H9 (cell line): ENCODE measurements at regions not wholly inside any gene's neighbourhood (a gene's known extent, or its start where the extent isn't known, plus 50 kb on each side); places are given as distances from the start of the nearest gene placed in this dataset.

Experiments
- DNase-seq: peaks from one replicate; pipeline ENCODE4 v3.0.0-alpha.2; 2017
- H2AFZ ChIP-seq: one replicate; pipeline ENCODE4 v1.6.1; 2013; ENCODE audit warnings: mild to moderate bottlenecking, low read length, control low read depth, moderate library complexity
- H2AK5ac ChIP-seq: 2 replicates; pipeline ENCODE4 v1.6.1; 2013; ENCODE audit warnings: low read length, control low read depth, mixed read lengths; ENCODE audit not compliant: insufficient read length
- H2BK120ac ChIP-seq: one replicate; pipeline ENCODE4 v1.6.1; 2013; ENCODE audit warnings: low read depth, mild to moderate bottlenecking, low read length, control low read depth, inconsistent platforms; ENCODE audit not compliant: poor library complexity, severe bottlenecking
- H2BK12ac ChIP-seq: 2 replicates; pipeline ENCODE4 v1.6.1; 2013; ENCODE audit warnings: low read length, control low read depth, mixed read lengths, low read depth; ENCODE audit not compliant: insufficient read length
- H2BK15ac ChIP-seq: 2 replicates; pipeline ENCODE4 v1.6.1; 2013; ENCODE audit warnings: low read depth, low read length, control low read depth
- H2BK20ac ChIP-seq: one replicate; pipeline ENCODE4 v1.6.1; 2013; ENCODE audit warnings: low read depth, mild to moderate bottlenecking, low read length, control low read depth, inconsistent platforms; ENCODE audit not compliant: poor library complexity, severe bottlenecking
- H2BK5ac ChIP-seq: 2 replicates; pipeline ENCODE4 v1.6.1; 2013; ENCODE audit warnings: low read length, control low read depth, mixed read lengths; ENCODE audit not compliant: insufficient read length
- H3K14ac ChIP-seq: 2 replicates; pipeline ENCODE4 v1.6.1; 2013; ENCODE audit warnings: low read length, control low read depth; ENCODE audit not compliant: insufficient read depth
- H3K18ac ChIP-seq: 2 replicates; pipeline ENCODE4 v1.6.1; 2013; ENCODE audit warnings: low read depth, mild to moderate bottlenecking, mixed read lengths, low read length, control low read depth; ENCODE audit not compliant: insufficient read length
- H3K23ac ChIP-seq: 2 replicates; pipeline ENCODE4 v1.6.1; 2013; ENCODE audit warnings: low read length, control low read depth, mixed read lengths, low read depth; ENCODE audit not compliant: insufficient read length
- H3K23me2 ChIP-seq: 2 replicates; pipeline ENCODE4 v1.6.1; 2013; ENCODE audit warnings: low read depth, mild to moderate bottlenecking, mixed read lengths, low read length, control low read depth; ENCODE audit not compliant: insufficient read length, poor library complexity, severe bottlenecking
- H3K27ac ChIP-seq: 2 replicates; pipeline ENCODE4 v1.5.1; 2013; ENCODE audit warnings: low read length, control low read depth, mixed read lengths, low read depth; ENCODE audit not compliant: insufficient read length
- H3K27me3 ChIP-seq: 2 replicates; pipeline ENCODE4 v1.6.1; 2013; ENCODE audit warnings: low read length, control low read depth, inconsistent platforms; ENCODE audit not compliant: insufficient read depth
- H3K4ac ChIP-seq: 2 replicates; pipeline ENCODE4 v1.6.1; 2013; ENCODE audit warnings: low read depth, mild to moderate bottlenecking, control low read depth, inconsistent platforms, low read length, moderate library complexity
- H3K4me1 ChIP-seq: 2 replicates; pipeline ENCODE4 v1.6.1; 2013; ENCODE audit warnings: low read length, control low read depth, inconsistent platforms; ENCODE audit not compliant: insufficient read depth
- H3K4me2 ChIP-seq: 2 replicates; pipeline ENCODE4 v1.6.1; 2013; ENCODE audit warnings: low read length, control low read depth, mixed read lengths; ENCODE audit not compliant: insufficient read length, insufficient read depth
- H3K56ac ChIP-seq: 2 replicates; pipeline ENCODE4 v1.6.1; 2013; ENCODE audit warnings: low read depth, mild to moderate bottlenecking, mixed read lengths, low read length, control low read depth; ENCODE audit not compliant: insufficient read length
- H3K79me1 ChIP-seq: 2 replicates; pipeline ENCODE4 v1.6.1; 2013; ENCODE audit warnings: low read depth, mild to moderate bottlenecking, moderate library complexity, low read length, control low read depth, inconsistent platforms; ENCODE audit not compliant: insufficient read depth, poor library complexity, severe bottlenecking
- H3K79me2 ChIP-seq: 2 replicates; pipeline ENCODE4 v1.6.1; 2013; ENCODE audit warnings: low read length, control low read depth, inconsistent platforms; ENCODE audit not compliant: insufficient read depth
- H3K9ac ChIP-seq: 2 replicates; pipeline ENCODE4 v1.6.1; 2013; ENCODE audit warnings: low read length, control low read depth, mixed read lengths; ENCODE audit not compliant: insufficient read length; ENCODE audit errors: extremely low read depth
- H3K9me3 ChIP-seq: one replicate; pipeline ENCODE4 v1.6.1; 2013; ENCODE audit warnings: low read depth, low read length, inconsistent platforms; ENCODE audit not compliant: control insufficient read depth
- H3T11ph ChIP-seq: one replicate; pipeline ENCODE4 v1.6.1; 2013; ENCODE audit warnings: mild to moderate bottlenecking, low read length, control low read depth, inconsistent platforms
- H4K20me1 ChIP-seq: one replicate; pipeline ENCODE4 v1.6.1; 2013; ENCODE audit not compliant: control insufficient read depth, insufficient read length, insufficient read depth
- H4K5ac ChIP-seq: 2 replicates; pipeline ENCODE4 v1.6.1; 2013; ENCODE audit warnings: low read depth, mild to moderate bottlenecking, mixed read lengths, low read length, control low read depth; ENCODE audit not compliant: insufficient read length
- H4K8ac ChIP-seq: replicated peaks from 2 replicates; pipeline ENCODE4 v1.6.1; 2013; ENCODE audit warnings: low read length, control low read depth, mixed read lengths, low read depth; ENCODE audit not compliant: insufficient read length
- H4K91ac ChIP-seq: 2 replicates; pipeline ENCODE4 v1.6.1; 2013; ENCODE audit warnings: low read depth, mild to moderate bottlenecking, moderate library complexity, mixed read lengths, low read length, control low read depth; ENCODE audit not compliant: insufficient read length
- H3K27ac Mint-ChIP-seq, 3 experiments: 2 replicates in 2 of 3; 3 replicates in 1 of 3; pipeline ENCODE4 v1.8.0; 2020 to 2021; ENCODE audit warnings: mixed read lengths in 3 of 3, mild to moderate bottlenecking in 1 of 3, moderate library complexity in 1 of 3
- H3K27me3 Mint-ChIP-seq: 2 replicates; pipeline ENCODE4 v1.8.0; 2021; ENCODE audit warnings: low read depth, mild to moderate bottlenecking, moderate library complexity, mixed read lengths
- H3K36me3 Mint-ChIP-seq, 3 experiments: 2 replicates in 2 of 3; 3 replicates in 1 of 3; pipeline ENCODE4 v1.8.0; 2020 to 2021; ENCODE audit warnings: low read depth in 3 of 3, mixed read lengths in 3 of 3; ENCODE audit not compliant: insufficient read depth in 1 of 3
- H3K4me1 Mint-ChIP-seq, 2 experiments: 2 replicates each; pipeline ENCODE4 v1.8.0; 2020; ENCODE audit warnings: mixed read lengths in 2 of 2
- H3K4me3 Mint-ChIP-seq, 2 experiments: 2 replicates in 1 of 2; 3 replicates in 1 of 2; pipeline ENCODE4 v1.8.0; 2020 to 2021; ENCODE audit warnings: mild to moderate bottlenecking in 2 of 2, mixed read lengths in 2 of 2, moderate library complexity in 1 of 2
- H3K9me3 Mint-ChIP-seq, 2 experiments: 2 replicates in 1 of 2; 3 replicates in 1 of 2; pipeline ENCODE4 v1.8.0; 2020; ENCODE audit warnings: mild to moderate bottlenecking in 2 of 2, mixed read lengths in 2 of 2, moderate library complexity in 1 of 2
- WGBS: extraction: QIAGEN DNeasy Blood & Tissue Kit; methylation state at CpG from one replicate; pipeline ENCODE4 v1.1.7; 2013; ENCODE audit warnings: missing lambda C conversion rate, low lambda C conversion rate, mixed read lengths; ENCODE audit not compliant: insufficient read length; ENCODE audit errors: extremely low coverage; 5-methylcytosine and 5-hydroxymethylcytosine counted together
- TF ChIP-seq, protein P1 (sequence below): fragments of 200-600 bp; sonication (generic); conservative IDR thresholded peaks from 3 replicates; pipeline ENCODE4 v1.8.0; 2021; ENCODE audit warnings: antibody characterized with exemption, mild to moderate bottlenecking

DNA sequence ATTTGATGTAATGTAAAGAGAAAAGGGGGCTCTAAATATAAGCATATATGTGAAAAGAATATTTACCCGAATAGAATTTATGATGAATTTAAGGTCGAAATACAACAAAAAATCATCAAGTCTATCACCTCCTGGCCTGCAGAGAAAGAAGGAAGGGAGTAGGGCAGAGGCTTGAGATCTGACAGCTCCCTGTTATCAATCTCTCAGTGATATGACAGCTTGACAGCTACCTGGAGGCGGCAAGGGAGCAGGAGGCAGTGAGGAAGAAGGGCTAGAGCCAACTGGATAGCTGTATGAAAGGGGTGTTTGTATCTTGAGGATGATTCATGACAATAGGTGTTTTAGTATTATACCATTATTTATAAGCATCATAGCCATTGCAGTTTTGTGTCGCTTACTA lies 299.8 kb upstream of the DNAJC19 start:
- no peak overlapping the region for H3K4me3 Mint-ChIP-seq
- Histone ChIP-seq H2AFZ (no peak overlapping the region), H4K5ac (no peak overlapping the region), H4K20me1 (no peaks in the 10 kb centered on the region), H3K23ac (no peak overlapping the region), H3K27ac (no peak overlapping the region), H4K91ac (no peak overlapping the region), H2BK20ac (no peak overlapping the region), H3K4ac (no peak overlapping the region), H3K4me2 (no peak overlapping the region), H3K27me3 (no peaks in the 10 kb centered on the region), H2BK120ac (no peak overlapping the region), H3K56ac (no peak overlapping the region), H3K79me2 (no peaks in the 10 kb centered on the region), H3K79me1 (no peaks in the 10 kb centered on the region), H2BK5ac (no peak overlapping the region), H2BK15ac (no peak overlapping the region), H4K8ac (no peak overlapping the region), H3K9ac (no peak overlapping the region), H3K18ac (no peak overlapping the region), H3K23me2 (no peaks in the 10 kb centered on the region), H2AK5ac (no peak overlapping the region), H2BK12ac (no peak overlapping the region), H3K4me1 (no peaks in the 10 kb centered on the region; the same call in 1 of the 2 replicates), H3K14ac (no peak overlapping the region), H3K9me3 (no peaks in the 10 kb centered on the region), H3T11ph (no peak overlapping the region)
- no CpG with 5 or more reads among the region's 4 CpGs for WGBS
- peaks cover 15 to 18% of the 10 kb centered on the region in 2 experiments for H3K4me1 Mint-ChIP-seq
- no peaks in the 10 kb centered on the region for H3K27me3 Mint-ChIP-seq
- H3K36me3 Mint-ChIP-seq: no peaks in the 10 kb centered on the region
- TF ChIP-seq, protein P1, sequence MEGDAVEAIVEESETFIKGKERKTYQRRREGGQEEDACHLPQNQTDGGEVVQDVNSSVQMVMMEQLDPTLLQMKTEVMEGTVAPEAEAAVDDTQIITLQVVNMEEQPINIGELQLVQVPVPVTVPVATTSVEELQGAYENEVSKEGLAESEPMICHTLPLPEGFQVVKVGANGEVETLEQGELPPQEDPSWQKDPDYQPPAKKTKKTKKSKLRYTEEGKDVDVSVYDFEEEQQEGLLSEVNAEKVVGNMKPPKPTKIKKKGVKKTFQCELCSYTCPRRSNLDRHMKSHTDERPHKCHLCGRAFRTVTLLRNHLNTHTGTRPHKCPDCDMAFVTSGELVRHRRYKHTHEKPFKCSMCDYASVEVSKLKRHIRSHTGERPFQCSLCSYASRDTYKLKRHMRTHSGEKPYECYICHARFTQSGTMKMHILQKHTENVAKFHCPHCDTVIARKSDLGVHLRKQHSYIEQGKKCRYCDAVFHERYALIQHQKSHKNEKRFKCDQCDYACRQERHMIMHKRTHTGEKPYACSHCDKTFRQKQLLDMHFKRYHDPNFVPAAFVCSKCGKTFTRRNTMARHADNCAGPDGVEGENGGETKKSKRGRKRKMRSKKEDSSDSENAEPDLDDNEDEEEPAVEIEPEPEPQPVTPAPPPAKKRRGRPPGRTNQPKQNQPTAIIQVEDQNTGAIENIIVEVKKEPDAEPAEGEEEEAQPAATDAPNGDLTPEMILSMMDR: no peak
- no peaks in the 10 kb centered on the region for H3K9me3 Mint-ChIP-seq
- H3K27ac Mint-ChIP-seq: no peak overlapping the region
- no peak for DNase-seq
